Hepatocyte (in vitro differentiated cells): ENCODE measurements at regions not wholly inside any gene's neighbourhood (a gene's known extent, or its start where the extent isn't known, plus 50 kb on each side); places are given as distances from the start of the nearest gene placed in this dataset.

Experiments
- DNase-seq: peaks from one replicate; pipeline ENCODE4 v3.0.0-alpha.2; 2016; ENCODE audit warnings: low spot score
- H2AFZ ChIP-seq: fragments of 200-600 bp; sonication (generic); 2 replicates; pipeline ENCODE4 v1.6.0; 2016; ENCODE audit warnings: antibody characterized with exemption, mild to moderate bottlenecking
- H3K27ac ChIP-seq: fragments of 200-600 bp; sonication (generic); 2 replicates; pipeline ENCODE4 v1.5.1; 2016; ENCODE audit warnings: mild to moderate bottlenecking
- H3K27me3 ChIP-seq: fragments of 200-600 bp; sonication (generic); 2 replicates; pipeline ENCODE4 v1.6.1; 2016
- H3K36me3 ChIP-seq: fragments of 200-600 bp; sonication (generic); replicated peaks from 2 replicates; pipeline ENCODE4 v1.5.1; 2016; ENCODE audit warnings: low read depth; ENCODE audit not compliant: insufficient read depth
- H3K4me1 ChIP-seq: fragments of 200-600 bp; sonication (generic); 2 replicates; pipeline ENCODE4 v1.5.1; 2016; ENCODE audit warnings: mild to moderate bottlenecking, moderate library complexity; ENCODE audit not compliant: insufficient read depth
- H3K4me2 ChIP-seq: fragments of 200-600 bp; sonication (generic); 2 replicates; pipeline ENCODE4 v1.6.0; 2016
- H3K4me3 ChIP-seq: fragments of 200-600 bp; sonication (generic); 2 replicates; pipeline ENCODE4 v1.5.1; 2016; ENCODE audit warnings: mild to moderate bottlenecking
- H3K79me2 ChIP-seq: fragments of 200-600 bp; sonication (generic); 2 replicates; pipeline ENCODE4 v1.6.0; 2017; ENCODE audit warnings: mild to moderate bottlenecking
- H3K9me2 ChIP-seq: fragments of 200-600 bp; sonication (generic); replicated peaks from 2 replicates; pipeline ENCODE4 v1.6.0; 2017; ENCODE audit warnings: mild to moderate bottlenecking; ENCODE audit not compliant: insufficient read depth
- H3K9me3 ChIP-seq: fragments of 200-600 bp; sonication (generic); 2 replicates; pipeline ENCODE4 v1.5.1; 2016; ENCODE audit warnings: low read depth, mild to moderate bottlenecking
- H4K20me1 ChIP-seq: fragments of 200-600 bp; sonication (generic); 2 replicates; pipeline ENCODE4 v1.6.0; 2016; ENCODE audit warnings: mild to moderate bottlenecking; ENCODE audit not compliant: insufficient read depth, poor library complexity, severe bottlenecking
- CTCF ChIP-seq: fragments of 200-600 bp; sonication (generic); IDR thresholded peaks from 2 replicates; pipeline ENCODE4 v1.5.1; 2016; ENCODE audit warnings: antibody characterized with exemption, mild to moderate bottlenecking; ENCODE audit not compliant: poor library complexity
- EZH2 ChIP-seq: fragments of 200-600 bp; sonication (generic); IDR thresholded peaks from 2 replicates; pipeline ENCODE4 v1.6.1; 2016; ENCODE audit warnings: antibody characterized with exemption, mild to moderate bottlenecking, borderline replicate concordance
- EZH2phosphoT487 ChIP-seq: fragments of 200-600 bp; sonication (generic); IDR thresholded peaks from one replicate; pipeline ENCODE4 v1.6.1; 2018; ENCODE audit warnings: antibody characterized with exemption, mild to moderate bottlenecking, low read depth, moderate library complexity; ENCODE audit not compliant: unreplicated experiment, severe bottlenecking
- WGBS: methylation state at CpG from one replicate; pipeline ENCODE4 v1.1.6; 2016; ENCODE audit warnings: low lambda C conversion rate; ENCODE audit errors: missing lambda C conversion rate; 5-methylcytosine and 5-hydroxymethylcytosine counted together

GRCh38 chr6:113695516-113695915 lies 161.6 kb upstream of the MARCKS start:
- Histone ChIP-seq H3K4me3 (no peak overlapping the region), H3K4me1 (peaks cover 10% of the 10 kb centered on the region), H2AFZ (no peak overlapping the region), H3K79me2 (no peaks in the 10 kb centered on the region), H3K27ac (peak overlapping the region; percentile 31), H4K20me1 (no peaks in the 10 kb centered on the region), H3K27me3 (no peaks in the 10 kb centered on the region), H3K4me2 (peak overlapping the region; percentile 26), H3K9me2 (no peaks in the 10 kb centered on the region), H3K36me3 (no peaks in the 10 kb centered on the region), H3K9me3 (no peaks in the 10 kb centered on the region)
- 55% methylated on average over 3 of the region's 3 CpGs for WGBS
- TF ChIP-seq EZH2 (no peak), CTCF (no peak), EZH2phosphoT487 (no peak)
- DNase-seq = no peak

DNA sequence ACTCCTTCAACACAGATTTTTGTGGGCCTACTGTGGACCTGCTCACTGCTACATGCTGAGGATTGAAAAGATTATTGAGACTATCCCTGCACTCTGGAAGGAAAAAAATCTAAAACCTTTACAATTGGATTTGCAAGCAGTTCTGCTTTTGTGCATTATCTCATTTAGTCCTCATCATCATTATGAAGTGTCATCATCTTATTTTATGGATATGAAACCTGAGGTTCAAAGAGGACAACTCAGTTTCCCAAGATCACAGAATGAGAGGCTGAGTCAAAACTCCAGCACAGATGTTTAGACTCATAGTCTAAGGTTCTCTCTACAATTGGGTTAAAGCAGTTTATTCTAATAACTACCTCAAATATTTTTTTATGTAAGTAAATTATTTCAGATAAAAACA lies 160.2 kb upstream of the MARCKS start:
- Histone ChIP-seq H3K4me2 (no peak overlapping the region), H3K9me3 (no peaks in the 10 kb centered on the region), H3K27ac (no peak overlapping the region), H3K27me3 (no peaks in the 10 kb centered on the region), H3K9me2 (no peaks in the 10 kb centered on the region), H3K79me2 (no peaks in the 10 kb centered on the region), H3K36me3 (no peaks in the 10 kb centered on the region), H3K4me1 (peaks cover 10% of the 10 kb centered on the region), H3K4me3 (no peak overlapping the region), H4K20me1 (no peaks in the 10 kb centered on the region), H2AFZ (no peak overlapping the region)
- TF ChIP-seq EZH2 (no peak), CTCF (no peak), EZH2phosphoT487 (no peak)
- no peak for DNase-seq

- no peak overlapping the region for H2AFZ ChIP-seq
- no peaks in the 10 kb centered on the region for H4K20me1 ChIP-seq
- no peaks in the 10 kb centered on the region for H3K79me2 ChIP-seq
- H3K9me2 ChIP-seq = no peaks in the 10 kb centered on the region
- no peaks in the 10 kb centered on the region for H3K27me3 ChIP-seq
- no peak for TF ChIP-seq EZH2
- TF ChIP-seq EZH2phosphoT487 = no peak
- no peak for TF ChIP-seq CTCF
- H3K9me3 ChIP-seq = no peaks in the 10 kb centered on the region
- no peak overlapping the region for H3K4me3 ChIP-seq
- H3K27ac ChIP-seq = no peak overlapping the region
- 70% methylated on average over 4 of the region's 4 CpGs for WGBS
- no peak overlapping the region for H3K4me2 ChIP-seq
- no peaks in the 10 kb centered on the region for H3K36me3 ChIP-seq
- H3K4me1 ChIP-seq = peaks cover 10% of the 10 kb centered on the region
- no peak for DNase-seq
These were observed 159.3 kb upstream of the MARCKS start for GRCh38 chr6:113697632-113698410.
